Body of pancreas (tissue), 4 donors: ENCODE measurements at regions not wholly inside any gene's neighbourhood (a gene's known extent, or its start where the extent isn't known, plus 50 kb on each side); places are given as distances from the start of the nearest gene placed in this dataset.

Experiments used
- POLR2A ChIP-seq, 3 donors: fragments of 450-650 bp; IDR thresholded peaks; one replicate each; pipeline ENCODE4 v1.6.1; 2016; ENCODE audit warnings: antibody characterized with exemption in 3 of 3, mild to moderate bottlenecking in 2 of 3
- TF ChIP-seq, protein P1 (sequence below), 7 experiments: fragments of 450-650 bp in 4 of 7; fragments of 200-600 bp in 3 of 7; sonication (generic) in 3 of 7; IDR thresholded peaks; one replicate each; pipeline ENCODE4 v1.5.1; 2016 to 2019; ENCODE audit warnings: antibody characterized with exemption in 7 of 7

GRCh38 chr21:14753069-14753465 lies 207.0 kb upstream of the SAMSN1 start:
- TF ChIP-seq, protein P1, sequence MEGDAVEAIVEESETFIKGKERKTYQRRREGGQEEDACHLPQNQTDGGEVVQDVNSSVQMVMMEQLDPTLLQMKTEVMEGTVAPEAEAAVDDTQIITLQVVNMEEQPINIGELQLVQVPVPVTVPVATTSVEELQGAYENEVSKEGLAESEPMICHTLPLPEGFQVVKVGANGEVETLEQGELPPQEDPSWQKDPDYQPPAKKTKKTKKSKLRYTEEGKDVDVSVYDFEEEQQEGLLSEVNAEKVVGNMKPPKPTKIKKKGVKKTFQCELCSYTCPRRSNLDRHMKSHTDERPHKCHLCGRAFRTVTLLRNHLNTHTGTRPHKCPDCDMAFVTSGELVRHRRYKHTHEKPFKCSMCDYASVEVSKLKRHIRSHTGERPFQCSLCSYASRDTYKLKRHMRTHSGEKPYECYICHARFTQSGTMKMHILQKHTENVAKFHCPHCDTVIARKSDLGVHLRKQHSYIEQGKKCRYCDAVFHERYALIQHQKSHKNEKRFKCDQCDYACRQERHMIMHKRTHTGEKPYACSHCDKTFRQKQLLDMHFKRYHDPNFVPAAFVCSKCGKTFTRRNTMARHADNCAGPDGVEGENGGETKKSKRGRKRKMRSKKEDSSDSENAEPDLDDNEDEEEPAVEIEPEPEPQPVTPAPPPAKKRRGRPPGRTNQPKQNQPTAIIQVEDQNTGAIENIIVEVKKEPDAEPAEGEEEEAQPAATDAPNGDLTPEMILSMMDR (IDR thresholded peaks at IDR 0.05) = no peak
- TF ChIP-seq POLR2A (IDR thresholded peaks at IDR 0.05) = no peak
